Rectal smooth muscle tissue (tissue), 1 donor: ENCODE measurements at regions not wholly inside any gene's neighbourhood (a gene's known extent, or its start where the extent isn't known, plus 50 kb on each side); places are given as distances from the start of the nearest gene placed in this dataset.

Experiments
- H3K27ac ChIP-seq: one replicate; pipeline ENCODE4 v1.7.0; 2013; ENCODE audit warnings: low read depth, low read length, inconsistent platforms
- H3K27me3 ChIP-seq: one replicate; pipeline ENCODE4 v1.7.0; 2013; ENCODE audit warnings: low read length; ENCODE audit not compliant: control insufficient read depth, insufficient read depth
- H3K36me3 ChIP-seq: one replicate; pipeline ENCODE4 v1.7.0; 2013; ENCODE audit warnings: low read length; ENCODE audit not compliant: control insufficient read depth, insufficient read depth
- H3K4me1 ChIP-seq: one replicate; pipeline ENCODE4 v1.7.0; 2013; ENCODE audit warnings: low read length; ENCODE audit not compliant: control insufficient read depth, insufficient read depth
- H3K4me3 ChIP-seq: one replicate; pipeline ENCODE4 v1.7.0; 2013; ENCODE audit warnings: low read length
- H3K9ac ChIP-seq: one replicate; pipeline ENCODE4 v1.7.0; 2013; ENCODE audit warnings: low read length

GRCh38 chr6:9085054-9085708, 649.8 kb upstream of the SLC35B3 start:
- no peak overlapping the region for H3K4me3 ChIP-seq
- H3K9ac ChIP-seq: no peak overlapping the region
- H3K4me1 ChIP-seq: no peaks in the 10 kb centered on the region
- H3K36me3 ChIP-seq: no peaks in the 10 kb centered on the region
- H3K27me3 ChIP-seq: no peaks in the 10 kb centered on the region
- H3K27ac ChIP-seq: no peak overlapping the region

GRCh38 chr6:9083108-9083507, 647.8 kb upstream of the SLC35B3 start:
- Histone ChIP-seq H3K4me1 (no peaks in the 10 kb centered on the region), H3K9ac (no peak overlapping the region), H3K27me3 (no peaks in the 10 kb centered on the region), H3K36me3 (no peaks in the 10 kb centered on the region), H3K27ac (no peak overlapping the region), H3K4me3 (no peak overlapping the region)

GRCh38 chr6:9066726-9067125, 631.4 kb upstream of the SLC35B3 start:
- no peak overlapping the region for H3K4me3 ChIP-seq
- H3K9ac ChIP-seq: no peak overlapping the region
- H3K36me3 ChIP-seq: no peaks in the 10 kb centered on the region
- no peaks in the 10 kb centered on the region for H3K4me1 ChIP-seq
- no peaks in the 10 kb centered on the region for H3K27me3 ChIP-seq
- H3K27ac ChIP-seq: no peak overlapping the region

GRCh38 chr6:9064156-9064555, 628.8 kb upstream of the SLC35B3 start:
- Histone ChIP-seq H3K4me1 (no peaks in the 10 kb centered on the region), H3K36me3 (no peaks in the 10 kb centered on the region), H3K4me3 (no peak overlapping the region), H3K27me3 (no peaks in the 10 kb centered on the region), H3K27ac (no peak overlapping the region), H3K9ac (no peak overlapping the region)

GRCh38 chr6:9062596-9062995, 627.3 kb upstream of the SLC35B3 start:
- H3K27ac ChIP-seq: no peak overlapping the region
- H3K36me3 ChIP-seq: no peaks in the 10 kb centered on the region
- no peak overlapping the region for H3K4me3 ChIP-seq
- no peaks in the 10 kb centered on the region for H3K27me3 ChIP-seq
- H3K4me1 ChIP-seq: no peaks in the 10 kb centered on the region
- no peak overlapping the region for H3K9ac ChIP-seq

GRCh38 chr6:9057937-9058336, 622.6 kb upstream of the SLC35B3 start:
- no peak overlapping the region for H3K4me3 ChIP-seq
- no peaks in the 10 kb centered on the region for H3K4me1 ChIP-seq
- H3K9ac ChIP-seq: no peak overlapping the region
- H3K36me3 ChIP-seq: no peaks in the 10 kb centered on the region
- H3K27ac ChIP-seq: no peak overlapping the region
- no peaks in the 10 kb centered on the region for H3K27me3 ChIP-seq

- no peak overlapping the region for H3K4me3 ChIP-seq
- H3K9ac ChIP-seq: no peak overlapping the region
- H3K36me3 ChIP-seq: no peaks in the 10 kb centered on the region
- no peak overlapping the region for H3K27ac ChIP-seq
- H3K4me1 ChIP-seq: no peaks in the 10 kb centered on the region
- H3K27me3 ChIP-seq: no peaks in the 10 kb centered on the region
Observed at GRCh38 chr6:9056556-9056955, 621.2 kb upstream of the SLC35B3 start.

GRCh38 chr6:9044426-9044825, 609.1 kb upstream of the SLC35B3 start:
- Histone ChIP-seq H3K9ac (no peak overlapping the region), H3K4me3 (no peak overlapping the region), H3K4me1 (no peaks in the 10 kb centered on the region), H3K27ac (no peak overlapping the region), H3K36me3 (no peaks in the 10 kb centered on the region), H3K27me3 (no peaks in the 10 kb centered on the region)

- Histone ChIP-seq H3K36me3 (no peaks in the 10 kb centered on the region), H3K9ac (no peak overlapping the region), H3K27me3 (no peaks in the 10 kb centered on the region), H3K27ac (no peak overlapping the region), H3K4me3 (no peak overlapping the region), H3K4me1 (no peaks in the 10 kb centered on the region)
Observed at GRCh38 chr6:9040718-9041117, 605.4 kb upstream of the SLC35B3 start.

- Histone ChIP-seq H3K9ac (no peak overlapping the region), H3K4me3 (no peak overlapping the region), H3K27ac (no peak overlapping the region), H3K27me3 (no peaks in the 10 kb centered on the region), H3K36me3 (no peaks in the 10 kb centered on the region), H3K4me1 (no peaks in the 10 kb centered on the region)
Observed at GRCh38 chr6:9039258-9039657, 603.9 kb upstream of the SLC35B3 start.

GRCh38 chr6:9028086-9028485, 592.7 kb upstream of the SLC35B3 start:
- no peaks in the 10 kb centered on the region for H3K36me3 ChIP-seq
- H3K27me3 ChIP-seq: no peaks in the 10 kb centered on the region
- H3K4me3 ChIP-seq: no peak overlapping the region
- no peak overlapping the region for H3K9ac ChIP-seq
- no peaks in the 10 kb centered on the region for H3K4me1 ChIP-seq
- no peak overlapping the region for H3K27ac ChIP-seq

- Histone ChIP-seq H3K4me3 (no peak overlapping the region), H3K27me3 (no peaks in the 10 kb centered on the region), H3K9ac (no peak overlapping the region), H3K4me1 (no peaks in the 10 kb centered on the region), H3K36me3 (no peaks in the 10 kb centered on the region), H3K27ac (no peak overlapping the region)
Observed at GRCh38 chr6:9025796-9026394, 590.5 kb upstream of the SLC35B3 start.

- no peaks in the 10 kb centered on the region for H3K27me3 ChIP-seq
- no peaks in the 10 kb centered on the region for H3K4me1 ChIP-seq
- no peak overlapping the region for H3K27ac ChIP-seq
- H3K4me3 ChIP-seq: no peak overlapping the region
- H3K9ac ChIP-seq: no peak overlapping the region
- H3K36me3 ChIP-seq: no peaks in the 10 kb centered on the region
Observed at GRCh38 chr6:9025228-9025627, 589.9 kb upstream of the SLC35B3 start.
